Sigmoid colon (tissue), 4 donors: ENCODE measurements at regions not wholly inside any gene's neighbourhood (a gene's known extent, or its start where the extent isn't known, plus 50 kb on each side); places are given as distances from the start of the nearest gene placed in this dataset.

Experiments used
- CTCF ChIP-seq, 4 experiments: fragments of 450-650 bp in 3 of 4; fragments of 200-600 bp in 1 of 4; IDR thresholded peaks; one replicate each; pipeline ENCODE4 v1.5.1; 2016 to 2019; ENCODE audit warnings: antibody characterized with exemption in 4 of 4, mild to moderate bottlenecking in 3 of 4, moderate library complexity in 2 of 4
- POLR2A ChIP-seq, 2 donors: fragments of 450-650 bp; IDR thresholded peaks; one replicate each; pipeline ENCODE4 v1.6.1; 2016; ENCODE audit warnings: antibody characterized with exemption in 2 of 2, mild to moderate bottlenecking in 2 of 2, moderate library complexity in 2 of 2
- POLR2AphosphoS5 ChIP-seq, 4 donors: sonication (generic); formaldehyde crosslinking; IDR thresholded peaks; one replicate each; pipeline ENCODE4 v1.6.1; 2017; ENCODE audit warnings: antibody characterized with exemption in 4 of 4

GRCh38 chr20:19882446-19882845, 124.4 kb downstream of the RIN2 start:
- TF ChIP-seq CTCF (IDR thresholded peaks at IDR 0.05) (no peak), POLR2AphosphoS5 (IDR thresholded peaks at IDR 0.05) (no peak), POLR2A (IDR thresholded peaks at IDR 0.05) (no peak)
